OCI-LY3 (cell line): ENCODE measurements at regions not wholly inside any gene's neighbourhood (a gene's known extent, or its start where the extent isn't known, plus 50 kb on each side); places are given as distances from the start of the nearest gene placed in this dataset.

ENCODE experiments used
- H2AFZ ChIP-seq: fragments of 200-600, 300-600 bp; shearing (Covaris generic); 2 replicates; pipeline ENCODE4 v1.6.0; 2014; ENCODE audit warnings: antibody characterized with exemption, low read depth, low read length
- H3K27ac ChIP-seq: fragments of 200-600, 300-600 bp; sonication (generic); 2 replicates; pipeline ENCODE4 v1.5.1; 2014; ENCODE audit warnings: mild to moderate bottlenecking, low read length, moderate library complexity, mixed read lengths
- H3K27me3 ChIP-seq: fragments of 200-600, 300-600 bp; sonication (generic); 2 replicates; pipeline ENCODE4 v1.6.1; 2014; ENCODE audit warnings: low read depth, low read length, mixed read lengths
- H3K36me3 ChIP-seq: fragments of 200-600, 300-600 bp; sonication (generic); replicated peaks from 2 replicates; pipeline ENCODE3; 2014; ENCODE audit warnings: low read depth, low read length, mixed read lengths
- H3K4me1 ChIP-seq: fragments of 300-600, 200-600 bp; sonication (generic); 2 replicates; pipeline ENCODE4 v1.6.1; 2014; ENCODE audit warnings: low read length, mixed read lengths
- H3K4me2 ChIP-seq: fragments of 200-600, 300-600 bp; sonication (generic); 2 replicates; pipeline ENCODE4 v1.6.1; 2014; ENCODE audit warnings: low read length, mixed read lengths
- H3K4me3 ChIP-seq: fragments of 300-600, 200-600 bp; sonication (generic); 2 replicates; pipeline ENCODE4 v1.5.1; 2014; ENCODE audit warnings: antibody characterized with exemption, mild to moderate bottlenecking, low read length, moderate library complexity
- H3K79me2 ChIP-seq: fragments of 300-600, 200-600 bp; shearing (Covaris generic); 2 replicates; pipeline ENCODE4 v1.6.1; 2014; ENCODE audit warnings: mild to moderate bottlenecking, low read length, mixed read lengths
- H3K9ac ChIP-seq: fragments of 300-600, 200-600 bp; shearing (Covaris generic); 2 replicates; pipeline ENCODE4 v1.6.0; 2014; ENCODE audit warnings: mild to moderate bottlenecking, low read length, moderate library complexity
- H3K9me3 ChIP-seq: fragments of 200-600, 300-600 bp; shearing (Covaris generic); 2 replicates; pipeline ENCODE4 v1.6.1; 2014; ENCODE audit warnings: low read length, mixed read lengths; ENCODE audit not compliant: insufficient read depth
- H4K20me1 ChIP-seq: fragments of 200-600, 300-600 bp; sonication (generic); 2 replicates; pipeline ENCODE4 v1.6.1; 2016; ENCODE audit warnings: low read length, mixed read lengths; ENCODE audit not compliant: insufficient read depth
- EZH2phosphoT487 ChIP-seq: fragments of 200-600 bp; shearing (Covaris generic); IDR thresholded peaks from 2 replicates; pipeline ENCODE4 v1.6.1; 2018; ENCODE audit warnings: antibody characterized with exemption, mixed run types, low read depth
- TF ChIP-seq, protein P1 (sequence below): fragments of 200-600, 300-600 bp; sonication (generic); IDR thresholded peaks from 2 replicates; pipeline ENCODE4 v1.5.1; 2014; ENCODE audit warnings: antibody characterized with exemption, low read length, low read depth

DNA sequence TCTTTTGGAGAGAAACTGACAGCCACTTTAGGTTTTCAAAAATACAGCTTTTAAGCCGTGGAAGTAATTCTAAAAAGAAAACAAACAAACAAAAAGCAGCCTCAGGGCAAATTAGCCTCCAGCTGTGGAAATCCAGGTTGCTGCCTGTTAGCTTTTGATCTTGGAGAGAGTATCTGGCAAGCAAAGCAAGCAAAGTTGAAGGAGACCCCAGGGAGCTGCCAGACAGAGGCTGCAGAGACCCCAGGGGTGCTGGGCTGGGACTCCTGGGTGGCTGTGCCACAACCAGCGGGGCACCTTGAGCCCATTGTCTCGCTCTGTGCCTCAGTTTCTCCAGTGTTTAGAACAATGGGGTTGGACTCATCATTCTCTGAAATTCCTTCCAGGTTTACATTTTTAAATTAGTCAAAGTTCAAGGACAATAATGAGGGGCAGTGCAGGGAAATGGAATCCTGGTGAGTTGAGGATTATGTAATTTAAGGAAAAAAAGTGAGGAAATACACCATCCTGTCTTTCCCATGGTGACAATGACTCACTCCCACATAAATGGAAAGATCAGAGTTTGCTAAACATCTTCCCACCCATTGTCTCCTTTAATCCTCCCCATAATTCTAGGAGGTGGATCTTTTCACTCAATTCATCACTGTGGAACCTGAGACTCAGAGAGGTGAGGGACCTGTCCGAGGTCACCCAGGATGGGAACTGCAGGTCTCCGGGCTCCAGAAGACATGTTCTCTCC is 480.5 kb downstream of the MATN1 start:
- Histone ChIP-seq H3K4me1 (no peaks in the 10 kb centered on the region), H2AFZ (no peak overlapping the region), H3K79me2 (no peaks in the 10 kb centered on the region), H3K9ac (no peak overlapping the region), H3K36me3 (no peaks in the 10 kb centered on the region), H4K20me1 (no peaks in the 10 kb centered on the region), H3K4me3 (no peak overlapping the region), H3K4me2 (no peak overlapping the region), H3K9me3 (no peaks in the 10 kb centered on the region), H3K27ac (no peak overlapping the region), H3K27me3 (no peaks in the 10 kb centered on the region; the same call in 1 of the 2 replicates)
- TF ChIP-seq EZH2phosphoT487, result no peak
- TF ChIP-seq, protein P1, sequence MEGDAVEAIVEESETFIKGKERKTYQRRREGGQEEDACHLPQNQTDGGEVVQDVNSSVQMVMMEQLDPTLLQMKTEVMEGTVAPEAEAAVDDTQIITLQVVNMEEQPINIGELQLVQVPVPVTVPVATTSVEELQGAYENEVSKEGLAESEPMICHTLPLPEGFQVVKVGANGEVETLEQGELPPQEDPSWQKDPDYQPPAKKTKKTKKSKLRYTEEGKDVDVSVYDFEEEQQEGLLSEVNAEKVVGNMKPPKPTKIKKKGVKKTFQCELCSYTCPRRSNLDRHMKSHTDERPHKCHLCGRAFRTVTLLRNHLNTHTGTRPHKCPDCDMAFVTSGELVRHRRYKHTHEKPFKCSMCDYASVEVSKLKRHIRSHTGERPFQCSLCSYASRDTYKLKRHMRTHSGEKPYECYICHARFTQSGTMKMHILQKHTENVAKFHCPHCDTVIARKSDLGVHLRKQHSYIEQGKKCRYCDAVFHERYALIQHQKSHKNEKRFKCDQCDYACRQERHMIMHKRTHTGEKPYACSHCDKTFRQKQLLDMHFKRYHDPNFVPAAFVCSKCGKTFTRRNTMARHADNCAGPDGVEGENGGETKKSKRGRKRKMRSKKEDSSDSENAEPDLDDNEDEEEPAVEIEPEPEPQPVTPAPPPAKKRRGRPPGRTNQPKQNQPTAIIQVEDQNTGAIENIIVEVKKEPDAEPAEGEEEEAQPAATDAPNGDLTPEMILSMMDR, result no peak

DNA sequence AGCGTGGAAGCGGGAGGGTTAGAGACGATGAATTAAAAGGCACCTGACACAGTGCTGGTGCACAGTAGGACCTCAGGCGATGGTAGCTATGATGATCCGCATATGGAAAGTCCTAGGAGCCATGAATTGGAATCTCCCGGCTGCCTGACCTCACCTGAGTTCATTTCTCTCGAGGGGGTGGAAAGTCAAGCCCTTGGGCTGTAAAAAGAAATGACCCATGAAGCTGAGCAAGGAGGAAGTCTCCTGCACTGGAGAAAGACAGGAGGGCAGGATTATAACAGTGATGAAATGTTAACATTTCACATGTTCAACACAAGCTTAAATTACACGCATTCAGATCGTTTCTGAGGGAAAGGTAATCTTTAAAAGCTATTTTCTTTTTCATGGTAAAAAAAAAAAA is 481.2 kb downstream of the MATN1 start:
- no peak for TF ChIP-seq EZH2phosphoT487
- TF ChIP-seq, protein P1, result no peak
- H3K4me3 ChIP-seq, result no peak overlapping the region
- no peak overlapping the region for H2AFZ ChIP-seq
- no peak overlapping the region for H3K27ac ChIP-seq
- H3K4me2 ChIP-seq, result no peak overlapping the region
- H3K27me3 ChIP-seq, result no peaks in the 10 kb centered on the region; the same call in 1 of the 2 replicates
- no peaks in the 10 kb centered on the region for H3K4me1 ChIP-seq
- H3K36me3 ChIP-seq, result no peaks in the 10 kb centered on the region
- H3K9ac ChIP-seq, result no peak overlapping the region
- H3K79me2 ChIP-seq, result no peaks in the 10 kb centered on the region
- H3K9me3 ChIP-seq, result no peaks in the 10 kb centered on the region
- no peaks in the 10 kb centered on the region for H4K20me1 ChIP-seq

DNA sequence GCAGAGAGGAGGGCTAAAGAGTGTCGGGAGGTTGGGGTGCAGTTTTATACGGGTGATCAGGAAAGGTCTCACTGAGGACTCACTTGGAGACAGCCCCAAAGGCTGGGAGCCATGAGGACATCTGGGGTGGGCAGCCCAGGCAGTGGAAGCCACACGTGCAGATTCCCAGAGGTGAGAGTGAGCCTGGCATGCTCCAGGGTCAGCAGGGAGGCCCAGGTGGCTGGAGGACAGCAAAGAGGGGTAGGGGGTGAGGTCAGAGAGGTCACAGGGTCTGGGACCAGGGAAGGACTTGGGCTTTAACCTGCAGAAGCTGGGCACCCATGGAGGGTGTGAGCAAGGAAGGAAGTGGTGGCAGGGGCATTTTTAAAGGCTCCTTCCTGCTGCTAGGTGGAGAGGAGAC is 481.7 kb downstream of the MATN1 start:
- H3K9ac ChIP-seq, result no peak overlapping the region
- no peak overlapping the region for H3K4me3 ChIP-seq
- H3K9me3 ChIP-seq, result no peaks in the 10 kb centered on the region
- no peak overlapping the region for H3K27ac ChIP-seq
- TF ChIP-seq EZH2phosphoT487, result no peak
- TF ChIP-seq, protein P1, result no peak
- no peak overlapping the region for H3K4me2 ChIP-seq
- H3K36me3 ChIP-seq, result no peaks in the 10 kb centered on the region
- no peaks in the 10 kb centered on the region for H4K20me1 ChIP-seq
- H3K79me2 ChIP-seq, result no peaks in the 10 kb centered on the region
- no peaks in the 10 kb centered on the region; the same call in 1 of the 2 replicates for H3K27me3 ChIP-seq
- H2AFZ ChIP-seq, result no peak overlapping the region
- H3K4me1 ChIP-seq, result no peaks in the 10 kb centered on the region

DNA sequence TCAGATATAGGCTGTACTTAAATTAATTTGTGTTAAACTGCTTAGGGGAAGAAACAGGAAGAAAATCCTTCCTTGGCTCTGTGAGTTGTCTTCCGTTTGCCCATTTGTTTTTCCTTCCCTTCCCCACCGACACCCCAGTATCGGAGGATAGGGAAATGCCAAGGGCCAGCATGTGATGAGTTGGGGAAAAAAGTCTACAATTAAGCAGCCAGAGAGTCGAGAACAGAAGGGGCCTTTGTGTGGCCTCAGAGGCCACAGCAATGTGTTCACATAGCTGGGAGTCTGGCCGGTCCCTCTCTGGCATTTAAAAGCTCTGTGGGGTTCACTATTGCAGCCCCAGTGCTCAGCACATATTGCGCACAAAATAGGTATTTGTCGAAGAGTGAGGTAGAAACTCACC is 489.3 kb downstream of the MATN1 start:
- no peaks in the 10 kb centered on the region; the same call in 1 of the 2 replicates for H3K27me3 ChIP-seq
- H3K4me1 ChIP-seq, result no peaks in the 10 kb centered on the region
- no peaks in the 10 kb centered on the region for H4K20me1 ChIP-seq
- no peaks in the 10 kb centered on the region for H3K79me2 ChIP-seq
- H3K4me3 ChIP-seq, result no peak overlapping the region
- H3K27ac ChIP-seq, result no peak overlapping the region
- no peaks in the 10 kb centered on the region for H3K36me3 ChIP-seq
- H3K4me2 ChIP-seq, result no peak overlapping the region
- H3K9ac ChIP-seq, result no peak overlapping the region
- H3K9me3 ChIP-seq, result no peaks in the 10 kb centered on the region
- no peak for TF ChIP-seq EZH2phosphoT487
- TF ChIP-seq, protein P1, result no peak
- H2AFZ ChIP-seq, result no peak overlapping the region
